HEK293T (cell line): ENCODE measurements at regions not wholly inside any gene's neighbourhood (a gene's known extent, or its start where the extent isn't known, plus 50 kb on each side); places are given as distances from the start of the nearest gene placed in this dataset.

ENCODE experiments used
- CTCF ChIA-PET: fragments of 350-600 bp; formaldehyde crosslinking; extraction: SDS; loops from one replicate; lab custom pipeline; 2021; ENCODE audit warnings: antibody characterized with exemption, inconsistent platforms; lab: Yijun Ruan, JAX
- POLR2A ChIA-PET: fragments of 350-600 bp; formaldehyde crosslinking; extraction: SDS; loops from one replicate; lab custom pipeline; 2020; ENCODE audit warnings: antibody characterized with exemption, inconsistent platforms; lab: Yijun Ruan, JAX
- DNase-seq: peaks from one replicate; pipeline ENCODE4 v3.0.0; 2012; ENCODE audit warnings: mixed read lengths; ENCODE audit errors: extremely low spot score
- ARNT ChIP-seq: fragments of 450-650 bp; IDR thresholded peaks from 2 replicates; pipeline ENCODE4 v1.6.1; 2017; ENCODE audit warnings: mild to moderate bottlenecking
- BHLHE40 ChIP-seq: fragments of 450-650 bp; IDR thresholded peaks from 2 replicates; pipeline ENCODE4 v1.6.1; 2016; ENCODE audit warnings: mild to moderate bottlenecking, moderate library complexity, borderline replicate concordance
- CTBP1 ChIP-seq: fragments of 450-650 bp; IDR thresholded peaks from 2 replicates; pipeline ENCODE4 v1.6.1; 2016; ENCODE audit warnings: borderline replicate concordance
- ELF4 ChIP-seq: fragments of 450-650 bp; IDR thresholded peaks from 2 replicates; pipeline ENCODE4 v1.6.1; 2017; ENCODE audit warnings: antibody characterized with exemption
- FOXA1 ChIP-seq: fragments of 450-650 bp; IDR thresholded peaks from 2 replicates; pipeline ENCODE4 v1.6.1; 2016; ENCODE audit warnings: mild to moderate bottlenecking
- FOXK2 ChIP-seq: fragments of 450-650 bp; IDR thresholded peaks from 2 replicates; pipeline ENCODE4 v1.6.1; 2016; ENCODE audit warnings: mild to moderate bottlenecking
- FOXM1 ChIP-seq: fragments of 450-650 bp; IDR thresholded peaks from 2 replicates; pipeline ENCODE4 v1.6.1; 2017; ENCODE audit warnings: mild to moderate bottlenecking, borderline replicate concordance
- HDGF ChIP-seq: fragments of 450-650 bp; IDR thresholded peaks from 2 replicates; pipeline ENCODE4 v1.6.1; 2017; ENCODE audit warnings: antibody characterized with exemption, borderline replicate concordance
- L3MBTL2 ChIP-seq: fragments of 450-650 bp; conservative IDR thresholded peaks from 2 replicates; pipeline ENCODE4 v1.6.1; 2016; ENCODE audit warnings: mild to moderate bottlenecking
- LEF1 ChIP-seq: fragments of 450-650 bp; IDR thresholded peaks from 2 replicates; pipeline ENCODE4 v1.6.1; 2017; ENCODE audit warnings: mild to moderate bottlenecking, borderline replicate concordance
- NFRKB ChIP-seq: fragments of 450-650 bp; IDR thresholded peaks from 2 replicates; pipeline ENCODE4 v1.6.1; 2016; ENCODE audit warnings: mild to moderate bottlenecking, moderate library complexity
- PKNOX1 ChIP-seq: fragments of 450-650 bp; IDR thresholded peaks from 2 replicates; pipeline ENCODE4 v1.6.1; 2016
- SP1 ChIP-seq: fragments of 450-650 bp; IDR thresholded peaks from 2 replicates; pipeline ENCODE4 v1.6.1; 2017
- SUZ12 ChIP-seq: fragments of 450-650 bp; IDR thresholded peaks from 2 replicates; pipeline ENCODE4 v1.6.1; 2016; ENCODE audit warnings: mild to moderate bottlenecking
- TARDBP ChIP-seq: fragments of 450-650 bp; IDR thresholded peaks from 2 replicates; pipeline ENCODE4 v1.6.1; 2016
- ZNF384 ChIP-seq: fragments of 450-650 bp; IDR thresholded peaks from 2 replicates; pipeline ENCODE4 v1.6.1; 2016

- POLR2A ChIA-PET = no interaction called here
- TF ChIP-seq CTBP1 (no peak), HDGF (no peak), NFRKB (no peak), FOXK2 (no peak), SP1 (no peak), SUZ12 (no peak), ELF4 (no peak), PKNOX1 (no peak), LEF1 (no peak), FOXA1 (no peak), ZNF384 (no peak), L3MBTL2 (no peak), BHLHE40 (no peak), FOXM1 (no peak), TARDBP (no peak), ARNT (no peak)
- CTCF ChIA-PET = interaction anchor here (0.6 to 0.7 kb wide), 2 partner anchors 20 to 145 kb away, joined by 3 to 4 read pairs; no protein-coding TSS in a partner anchor
- no peak for DNase-seq
Observed at GRCh38 chr3:181844211-181844610, 132.5 kb downstream of the SOX2 start.

GRCh38 chr3:181847276-181847675 is 135.6 kb downstream of the SOX2 start:
- POLR2A ChIA-PET = no interaction called here
- no peak for DNase-seq
- CTCF ChIA-PET = no interaction called here
- no peak for TF ChIP-seq LEF1
- TF ChIP-seq FOXM1 = no peak
- no peak for TF ChIP-seq TARDBP
- no peak for TF ChIP-seq SUZ12

- POLR2A ChIA-PET = no interaction called here
- DNase-seq = no peak
- CTCF ChIA-PET = no interaction called here
- TF ChIP-seq FOXA1 = peak; percentile 53; the same call in 1 of the 2 replicates
- no peak for TF ChIP-seq L3MBTL2
- no peak for TF ChIP-seq LEF1
- peak; percentile 75 for TF ChIP-seq PKNOX1
- no peak for TF ChIP-seq HDGF
- no peak for TF ChIP-seq BHLHE40
Observed at GRCh38 chr3:181851063-181851462, 139.3 kb downstream of the SOX2 start.

GRCh38 chr3:181855825-181856224 is 144.1 kb downstream of the SOX2 start:
- CTCF ChIA-PET = no interaction called here
- POLR2A ChIA-PET = no interaction called here
- DNase-seq = no peak
- TF ChIP-seq CTBP1 = no peak
- no peak for TF ChIP-seq FOXK2
- TF ChIP-seq FOXM1 = no peak
- no peak for TF ChIP-seq TARDBP
- no peak for TF ChIP-seq ELF4
- no peak for TF ChIP-seq SP1

GRCh38 chr3:181859518-181859917 is 147.8 kb downstream of the SOX2 start:
- ChIA-PET CTCF (no interaction called here), POLR2A (no interaction called here)
- TF ChIP-seq LEF1 (no peak), BHLHE40 (no peak), FOXM1 (no peak), HDGF (no peak), L3MBTL2 (no peak), ELF4 (no peak), CTBP1 (no peak), SUZ12 (no peak), SP1 (no peak), ARNT (no peak)
- no peak for DNase-seq

GRCh38 chr3:181860235-181860634 is 148.5 kb downstream of the SOX2 start:
- ChIA-PET POLR2A (no interaction called here), CTCF (no interaction called here)
- no peak for DNase-seq
- TF ChIP-seq TARDBP (no peak), SP1 (no peak), CTBP1 (no peak), LEF1 (no peak), ELF4 (no peak), PKNOX1 (no peak), FOXK2 (no peak), BHLHE40 (no peak), ARNT (no peak), ZNF384 (no peak), SUZ12 (no peak), HDGF (no peak), NFRKB (no peak), L3MBTL2 (no peak), FOXA1 (no peak), FOXM1 (no peak)

GRCh38 chr3:181862502-181862901 is 150.8 kb downstream of the SOX2 start:
- TF ChIP-seq L3MBTL2 (no peak), BHLHE40 (no peak), TARDBP (no peak), SP1 (no peak)
- no peak for DNase-seq
- POLR2A ChIA-PET = no interaction called here
- CTCF ChIA-PET = no interaction called here
